NCI-H460 (cell line): ENCODE measurements at regions not wholly inside any gene's neighbourhood (a gene's known extent, or its start where the extent isn't known, plus 50 kb on each side); places are given as distances from the start of the nearest gene placed in this dataset.
A peak's percentile ranks its signal among the peaks of the same experiment; 100 is the strongest.

Experiments used
- DNase-seq: peaks from one replicate; pipeline ENCODE4 v3.0.0-alpha.2; 2016; ENCODE audit warnings: low read depth; ENCODE audit errors: extremely low read depth
- small RNA-seq, 2 experiments: library from RNA; depleted of rRNA; stranded (forward); fragments of <200 nt; gene quantifications; one replicate each; pipeline ENCODE3, GENCODE V24; 2014

- DNase-seq: no peak
These were observed 60.7 kb upstream of the LCORL start for GRCh38 chr4:18082236-18082635.

GRCh38 chr4:18081708-18082107, 60.2 kb upstream of the LCORL start:
- no peak for DNase-seq

- DNase-seq: no peak
These were observed 56.3 kb upstream of the LCORL start for GRCh38 chr4:18077808-18078207.

- DNase-seq: peak; percentile 5
These were observed 54.4 kb upstream of the LCORL start for GRCh38 chr4:18075823-18076433.

- DNase-seq: no peak
These were observed 50.3 kb upstream of the LCORL start for GRCh38 chr4:18071894-18072293.

Small RNAs in the stretch of these regions (small RNA-seq; reads per million reads assigned to genes)
- gene RNA5SP157: 0 reads per million in 2 experiments
